ENCODE measurements at regions not wholly inside any gene's neighbourhood (a gene's known extent, or its start where the extent isn't known, plus 50 kb on each side); places are given as distances from the start of the nearest gene placed in this dataset.

GRCh38 chrY:12483394-12483793 is 217.6 kb upstream of the USP9Y start:
- TF ChIP-seq CTCF (conservative IDR thresholded peaks at IDR 0.05; ENCODE audit: low read depth, low read length) (no peak), EZH2phosphoT487 (IDR thresholded peaks at IDR 0.05; ENCODE audit: borderline replicate concordance, low read length) (no peak)

Measured in PC-3 (cell line).